OCI-LY1 (cell line): ENCODE measurements at regions not wholly inside any gene's neighbourhood (a gene's known extent, or its start where the extent isn't known, plus 50 kb on each side); places are given as distances from the start of the nearest gene placed in this dataset.

Experiments
- CTCF ChIP-seq: fragments of 200-600 bp; sonication (generic), shearing (Covaris generic); IDR thresholded peaks from 2 replicates; pipeline ENCODE4 v1.5.1; 2017; ENCODE audit warnings: mild to moderate bottlenecking, antibody characterized with exemption, low read length, moderate library complexity, mixed read lengths
- EZH2 ChIP-seq: fragments of 200-600 bp; sonication (generic), shearing (Covaris generic); IDR thresholded peaks from 2 replicates; pipeline ENCODE4 v1.8.0; 2017; ENCODE audit warnings: borderline replicate concordance, mixed run types, mild to moderate bottlenecking, antibody characterized with exemption, low read length, moderate library complexity, mixed read lengths

GRCh38 chr2:76009484-76009883 is 298.8 kb upstream of the GCFC2 start:
- TF ChIP-seq CTCF, result no peak
- no peak for TF ChIP-seq EZH2
